Upper lobe of left lung (tissue), 4 donors: ENCODE measurements at regions not wholly inside any gene's neighbourhood (a gene's known extent, or its start where the extent isn't known, plus 50 kb on each side); places are given as distances from the start of the nearest gene placed in this dataset.
"Not testable (repeated sequence)": the region's sequence is repeated elsewhere in the genome, so short reads cannot be mapped to it uniquely, and the experiment has no call there.

Source experiments
- POLR2AphosphoS5 ChIP-seq, 2 donors: sonication (generic); formaldehyde crosslinking; IDR thresholded peaks; one replicate each; pipeline ENCODE4 v1.5.1; 2017; ENCODE audit warnings: antibody characterized with exemption in 2 of 2
- TF ChIP-seq, protein P1 (sequence below), 6 experiments: fragments of 450-650 bp in 4 of 6; fragments of 200-600 bp in 2 of 6; sonication (generic) in 2 of 6; IDR thresholded peaks; one replicate each; pipeline ENCODE4 v1.5.1; 2016 to 2019; ENCODE audit warnings: antibody characterized with exemption in 6 of 6

DNA sequence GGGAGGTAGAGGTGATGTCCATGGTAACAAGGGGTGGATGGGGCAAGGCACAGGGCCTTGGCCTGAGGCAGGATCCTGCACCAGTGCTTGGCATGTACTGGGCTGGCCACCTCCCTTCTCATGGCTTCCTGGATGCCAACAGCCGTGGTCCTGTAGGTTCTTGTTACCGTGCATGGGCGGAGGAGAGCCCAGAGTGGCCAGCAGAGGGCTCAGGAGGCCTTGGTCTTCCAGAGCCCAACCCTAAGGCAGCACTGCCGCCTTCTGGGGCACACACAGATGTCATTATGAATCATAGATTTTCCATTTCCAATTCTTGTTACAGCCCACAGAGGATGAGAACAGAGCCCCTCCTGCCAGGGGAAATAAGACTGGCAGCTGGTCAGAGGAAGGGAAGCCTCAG, 254.2 kb upstream of the TP53TG3C start:
- TF ChIP-seq POLR2AphosphoS5 (IDR thresholded peaks at IDR 0.05), result not testable (repeated sequence)
- TF ChIP-seq, protein P1, sequence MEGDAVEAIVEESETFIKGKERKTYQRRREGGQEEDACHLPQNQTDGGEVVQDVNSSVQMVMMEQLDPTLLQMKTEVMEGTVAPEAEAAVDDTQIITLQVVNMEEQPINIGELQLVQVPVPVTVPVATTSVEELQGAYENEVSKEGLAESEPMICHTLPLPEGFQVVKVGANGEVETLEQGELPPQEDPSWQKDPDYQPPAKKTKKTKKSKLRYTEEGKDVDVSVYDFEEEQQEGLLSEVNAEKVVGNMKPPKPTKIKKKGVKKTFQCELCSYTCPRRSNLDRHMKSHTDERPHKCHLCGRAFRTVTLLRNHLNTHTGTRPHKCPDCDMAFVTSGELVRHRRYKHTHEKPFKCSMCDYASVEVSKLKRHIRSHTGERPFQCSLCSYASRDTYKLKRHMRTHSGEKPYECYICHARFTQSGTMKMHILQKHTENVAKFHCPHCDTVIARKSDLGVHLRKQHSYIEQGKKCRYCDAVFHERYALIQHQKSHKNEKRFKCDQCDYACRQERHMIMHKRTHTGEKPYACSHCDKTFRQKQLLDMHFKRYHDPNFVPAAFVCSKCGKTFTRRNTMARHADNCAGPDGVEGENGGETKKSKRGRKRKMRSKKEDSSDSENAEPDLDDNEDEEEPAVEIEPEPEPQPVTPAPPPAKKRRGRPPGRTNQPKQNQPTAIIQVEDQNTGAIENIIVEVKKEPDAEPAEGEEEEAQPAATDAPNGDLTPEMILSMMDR (IDR thresholded peaks at IDR 0.05), result not testable (repeated sequence)
